Esophagus squamous epithelium (tissue), 4 donors: ENCODE measurements at regions not wholly inside any gene's neighbourhood (a gene's known extent, or its start where the extent isn't known, plus 50 kb on each side); places are given as distances from the start of the nearest gene placed in this dataset.

ENCODE experiments used
- POLR2A ChIP-seq, 4 donors: fragments of 450-650 bp; IDR thresholded peaks; one replicate each; pipeline ENCODE4 v1.6.1; 2017; ENCODE audit warnings: antibody characterized with exemption in 4 of 4, mild to moderate bottlenecking in 4 of 4, moderate library complexity in 3 of 4
- TF ChIP-seq, protein P1 (sequence below), 6 experiments: fragments of 450-650 bp in 4 of 6; fragments of 200-600 bp in 2 of 6; sonication (generic) in 2 of 6; IDR thresholded peaks; one replicate each; pipeline ENCODE4 v1.5.1; 2016 to 2019; ENCODE audit warnings: antibody characterized with exemption in 6 of 6, mild to moderate bottlenecking in 4 of 6, moderate library complexity in 4 of 6

DNA sequence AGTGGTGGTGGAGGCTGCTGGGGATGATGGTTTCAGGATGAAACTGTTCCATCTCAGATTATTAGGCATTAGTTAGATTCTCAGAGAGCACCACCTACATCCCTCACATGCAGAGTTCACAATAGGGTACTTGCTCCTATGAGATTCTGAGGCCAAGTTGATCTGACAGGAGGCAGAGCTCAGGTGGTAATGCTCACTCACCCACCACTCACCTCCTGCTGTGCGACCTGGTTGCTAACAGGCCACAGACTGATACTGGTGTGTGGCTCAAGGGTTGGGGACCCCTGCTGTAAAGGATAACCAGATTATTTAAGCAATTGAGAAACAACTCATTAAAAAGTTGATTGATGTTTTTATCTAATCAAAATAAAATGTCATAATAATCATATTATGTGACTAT is 248.5 kb downstream of the RERGL start:
- TF ChIP-seq, protein P1, sequence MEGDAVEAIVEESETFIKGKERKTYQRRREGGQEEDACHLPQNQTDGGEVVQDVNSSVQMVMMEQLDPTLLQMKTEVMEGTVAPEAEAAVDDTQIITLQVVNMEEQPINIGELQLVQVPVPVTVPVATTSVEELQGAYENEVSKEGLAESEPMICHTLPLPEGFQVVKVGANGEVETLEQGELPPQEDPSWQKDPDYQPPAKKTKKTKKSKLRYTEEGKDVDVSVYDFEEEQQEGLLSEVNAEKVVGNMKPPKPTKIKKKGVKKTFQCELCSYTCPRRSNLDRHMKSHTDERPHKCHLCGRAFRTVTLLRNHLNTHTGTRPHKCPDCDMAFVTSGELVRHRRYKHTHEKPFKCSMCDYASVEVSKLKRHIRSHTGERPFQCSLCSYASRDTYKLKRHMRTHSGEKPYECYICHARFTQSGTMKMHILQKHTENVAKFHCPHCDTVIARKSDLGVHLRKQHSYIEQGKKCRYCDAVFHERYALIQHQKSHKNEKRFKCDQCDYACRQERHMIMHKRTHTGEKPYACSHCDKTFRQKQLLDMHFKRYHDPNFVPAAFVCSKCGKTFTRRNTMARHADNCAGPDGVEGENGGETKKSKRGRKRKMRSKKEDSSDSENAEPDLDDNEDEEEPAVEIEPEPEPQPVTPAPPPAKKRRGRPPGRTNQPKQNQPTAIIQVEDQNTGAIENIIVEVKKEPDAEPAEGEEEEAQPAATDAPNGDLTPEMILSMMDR (IDR thresholded peaks at IDR 0.05) = no peak
- TF ChIP-seq POLR2A (IDR thresholded peaks at IDR 0.05) = no peak
